HCT116 (cell line): ENCODE measurements at regions not wholly inside any gene's neighbourhood (a gene's known extent, or its start where the extent isn't known, plus 50 kb on each side); places are given as distances from the start of the nearest gene placed in this dataset.

Source experiments
- ATAC-seq: fragments of 200-7000 bp; cut with Tn5 transposase; 2 replicates; pipeline ENCODE4 v1.9.1; 2020; ENCODE audit warnings: mild to moderate bottlenecking, moderate library complexity
- BruUV-seq: library from RNA; stranded (reverse); fragments of 400-500 nt; replicated peaks from 2 replicates; lab custom pipeline; 2021; lab: Mats Ljungman, UMichigan
- CTCF ChIA-PET: fragments of 300-600 bp; sonication (Branson Sonifier 250); formaldehyde crosslinking; loops from one replicate; lab custom pipeline; 2021; ENCODE audit warnings: antibody characterized with exemption; lab: Charles Lee
- POLR2A ChIA-PET: fragments of 300-600, 350-600 bp; sonication (Branson Sonifier 250); formaldehyde crosslinking; loops from one replicate; lab custom pipeline; 2021; ENCODE audit warnings: antibody characterized with exemption; lab: Charles Lee
- RAD21 ChIA-PET, 2 experiments: fragments of 300-600 bp; sonication (Branson Sonifier 250); formaldehyde crosslinking; loops; one replicate each; lab custom pipeline; 2023; ENCODE audit warnings: low total read pairs in 2 of 2; ENCODE audit not compliant: uncharacterized antibody in 2 of 2, unreplicated experiment in 2 of 2, low non-redundant PET in 1 of 2; lab: Charles Lee
- DNase-seq: peaks from one replicate; pipeline ENCODE4 v3.0.0-alpha.2; 2010; ENCODE audit warnings: low read depth, low spot score
- H2AFZ ChIP-seq: fragments of 200-600 bp; shearing (Covaris generic), sonication (generic); 2 replicates; pipeline ENCODE4 v1.6.1; 2017; ENCODE audit warnings: low read depth, mixed run types, mixed read lengths, antibody characterized with exemption, low read length; ENCODE audit not compliant: poor library complexity, severe bottlenecking
- H3K27ac ChIP-seq: 2 replicates; pipeline ENCODE4 v1.5.1; 2012; ENCODE audit warnings: low read depth, low read length
- H3K27me3 ChIP-seq: fragments of 200-600 bp; sonication (generic); 2 replicates; pipeline ENCODE4 v1.6.1; 2016; ENCODE audit warnings: mixed run types, low read length, mixed read lengths; ENCODE audit not compliant: insufficient read depth
- H3K36me3 ChIP-seq, 2 experiments: fragments of 200-500 bp in 1 of 2; fragments of 200-600 bp in 1 of 2; sonication (Bioruptor generic) in 1 of 2; sonication (generic) in 1 of 2; 2 replicates each; pipeline versions ENCODE4 v1.5.1 to v1.6.1; 2014 to 2016; ENCODE audit warnings: low read length in 2 of 2, inconsistent platforms in 1 of 2, mixed read lengths in 1 of 2, mixed run types in 1 of 2; ENCODE audit not compliant: insufficient read depth in 2 of 2, control insufficient read depth in 1 of 2
- H3K4me1 ChIP-seq, 2 experiments: fragments of 200-600 bp in 1 of 2; sonication (generic) in 1 of 2; 2 replicates each; pipeline versions ENCODE4 v1.5.1 to v1.6.1; 2012 to 2017; ENCODE audit warnings: low read length in 2 of 2, inconsistent platforms in 1 of 2, mild to moderate bottlenecking in 1 of 2, mixed read lengths in 1 of 2, mixed run types in 1 of 2, moderate library complexity in 1 of 2; ENCODE audit not compliant: insufficient read depth in 2 of 2, control insufficient read depth in 1 of 2
- H3K4me2 ChIP-seq: fragments of 200-600 bp; sonication (generic); 2 replicates; pipeline ENCODE4 v1.6.1; 2017; ENCODE audit warnings: mixed run types, low read length, mixed read lengths
- H3K4me3 ChIP-seq, 2 experiments: fragments of 200-600 bp in 1 of 2; sonication (generic) in 1 of 2; replicated peaks in 1 of 2; 2 replicates each; pipeline ENCODE4 v1.5.1; 2011 to 2016; ENCODE audit warnings: low read length in 2 of 2, control low read depth in 1 of 2, low read depth in 1 of 2, mild to moderate bottlenecking in 1 of 2, mixed read lengths in 1 of 2, mixed run types in 1 of 2
- H3K79me2 ChIP-seq: fragments of 200-600 bp; sonication (generic); 2 replicates; pipeline ENCODE4 v1.6.1; 2017; ENCODE audit warnings: mild to moderate bottlenecking, mixed run types, low read length, moderate library complexity, mixed read lengths; ENCODE audit not compliant: insufficient read depth
- H3K9ac ChIP-seq: fragments of 200-600 bp; sonication (generic); 2 replicates; pipeline ENCODE4 v1.6.1; 2016; ENCODE audit warnings: low read length, mixed read lengths
- H3K9me2 ChIP-seq: fragments of 200-600 bp; sonication (generic), shearing (Covaris generic); 2 replicates; pipeline ENCODE4 v1.6.1; 2017; ENCODE audit warnings: mixed run types, mild to moderate bottlenecking, moderate library complexity; ENCODE audit not compliant: insufficient read depth
- H3K9me3 ChIP-seq, 2 experiments: fragments of 200-500 bp in 1 of 2; fragments of 200-600 bp in 1 of 2; sonication (Bioruptor generic) in 1 of 2; sonication (generic) in 1 of 2; 2 replicates each; pipeline ENCODE4 v1.6.1; 2014 to 2017; ENCODE audit warnings: low read length in 2 of 2, mixed read lengths in 2 of 2, inconsistent platforms in 1 of 2, low read depth in 1 of 2, mild to moderate bottlenecking in 1 of 2, mixed run types in 1 of 2, moderate library complexity in 1 of 2; ENCODE audit not compliant: control insufficient read depth in 1 of 2, insufficient read depth in 1 of 2
- H4K20me1 ChIP-seq: fragments of 200-600 bp; sonication (generic), shearing (Covaris generic); 2 replicates; pipeline ENCODE4 v1.6.1; 2017; ENCODE audit warnings: mixed run types, mild to moderate bottlenecking, moderate library complexity; ENCODE audit not compliant: insufficient read depth
- CBX3 ChIP-seq: IDR thresholded peaks from 2 replicates; pipeline ENCODE4 v1.6.1; 2012; ENCODE audit warnings: low read depth
- EGR1 ChIP-seq: IDR thresholded peaks from 2 replicates; pipeline ENCODE4 v1.6.1; 2012; ENCODE audit warnings: low read depth
- ELF1 ChIP-seq: IDR thresholded peaks from 2 replicates; pipeline ENCODE4 v1.6.1; 2012; ENCODE audit warnings: low read depth, borderline replicate concordance
- EZH2 ChIP-seq: fragments of 200-600 bp; sonication (generic); IDR thresholded peaks from 2 replicates; pipeline ENCODE4 v1.6.1; 2017; ENCODE audit warnings: antibody characterized with exemption, mixed run types
- FOSL1 ChIP-seq: IDR thresholded peaks from 2 replicates; pipeline ENCODE4 v1.6.1; 2012; ENCODE audit warnings: low read depth
- POLR2A ChIP-seq: IDR thresholded peaks from 2 replicates; pipeline ENCODE4 v1.7.0; 2011; ENCODE audit warnings: borderline replicate concordance; ENCODE audit not compliant: insufficient read depth, insufficient read length; ENCODE audit errors: extremely low read depth
- POLR2AphosphoS5 ChIP-seq: IDR thresholded peaks from 2 replicates; pipeline ENCODE4 v1.6.1; 2011; ENCODE audit warnings: mild to moderate bottlenecking, low read depth, low read length, moderate library complexity
- RAD21 ChIP-seq: IDR thresholded peaks from 2 replicates; pipeline ENCODE4 v1.6.1; 2012; ENCODE audit warnings: low read depth, mild to moderate bottlenecking
- SIN3A ChIP-seq: IDR thresholded peaks from 2 replicates; pipeline ENCODE4 v1.6.1; 2012; ENCODE audit warnings: low read depth
- SP1 ChIP-seq: IDR thresholded peaks from 2 replicates; pipeline ENCODE4 v1.6.1; 2012; ENCODE audit warnings: low read depth
- SRF ChIP-seq: IDR thresholded peaks from 2 replicates; pipeline ENCODE4 v1.6.1; 2012; ENCODE audit warnings: low read depth
- TCF7L2 ChIP-seq: IDR thresholded peaks from 2 replicates; pipeline ENCODE4 v1.7.0; 2011; ENCODE audit warnings: borderline replicate concordance, inconsistent platforms; ENCODE audit not compliant: insufficient read depth, insufficient read length; ENCODE audit errors: extremely low read depth
- YY1 ChIP-seq: IDR thresholded peaks from 2 replicates; pipeline ENCODE4 v1.6.1; 2011; ENCODE audit warnings: low read length, low read depth, moderate library complexity, mild to moderate bottlenecking; ENCODE audit not compliant: insufficient replicate concordance; ENCODE audit errors: extremely low read depth
- ZFX ChIP-seq: fragments of 450-650 bp; IDR thresholded peaks from 2 replicates; pipeline ENCODE4 v1.6.1; 2017
- ZNF274 ChIP-seq: fragments of 200-500 bp; sonication (Bioruptor generic); IDR thresholded peaks from 2 replicates; pipeline ENCODE4 v1.6.1; 2014; ENCODE audit warnings: mild to moderate bottlenecking, low read depth, low read length, inconsistent platforms
- intact Hi-C: fragments of 100-400 bp; cut with micrococcal nuclease; formaldehyde crosslinking; loops from 2 replicates; pipeline ENCODE4 v1.10.0; 2022
- TF ChIP-seq, protein P1 (sequence below): IDR thresholded peaks from 2 replicates; pipeline ENCODE4 v1.6.1; 2012
- TF ChIP-seq, protein P2 (sequence below): IDR thresholded peaks from 2 replicates; pipeline ENCODE4 v1.6.1; 2011; ENCODE audit warnings: mild to moderate bottlenecking, low read length, moderate library complexity; ENCODE audit not compliant: insufficient replicate concordance; ENCODE audit errors: extremely low read depth

DNA sequence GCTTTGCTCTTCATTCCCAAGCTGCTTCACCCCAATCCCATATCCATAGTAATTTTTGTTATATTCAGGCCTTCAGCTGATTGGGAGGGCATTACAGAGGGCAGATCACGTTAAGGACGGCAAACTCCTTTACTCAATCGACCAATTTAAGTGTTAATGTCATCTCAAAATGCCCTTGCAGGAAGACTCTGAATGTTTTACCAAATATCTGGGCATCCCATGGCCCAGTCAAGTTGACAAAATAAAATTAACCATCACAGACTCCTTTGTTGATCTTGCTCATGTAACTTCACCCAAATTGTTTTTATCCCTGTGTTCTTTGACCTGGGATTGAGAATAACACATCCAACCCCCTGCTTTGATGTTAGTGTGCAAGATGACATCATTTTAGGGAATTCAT is 1018.3 kb upstream of the LCORL start:
- Histone ChIP-seq H2AFZ (no peak overlapping the region), H3K9ac (no peak overlapping the region), H3K27ac (no peak overlapping the region), H4K20me1 (no peaks in the 10 kb centered on the region), H3K36me3 (no peaks in the 10 kb centered on the region), H3K9me3 (no peaks in the 10 kb centered on the region; a peak in 1 of 4 replicates), H3K9me2 (no peaks in the 10 kb centered on the region), H3K27me3 (no peaks in the 10 kb centered on the region), H3K79me2 (no peaks in the 10 kb centered on the region), H3K4me3 (no peak overlapping the region), H3K4me2 (no peak overlapping the region), H3K4me1 (no peaks in the 10 kb centered on the region)
- ChIA-PET CTCF (no interaction called here), RAD21 (no interaction called here), POLR2A (no interaction called here)
- no TSS peak for BruUV-seq
- DNase-seq (no peak), ATAC-seq (no peak)
- TF ChIP-seq, protein P1, sequence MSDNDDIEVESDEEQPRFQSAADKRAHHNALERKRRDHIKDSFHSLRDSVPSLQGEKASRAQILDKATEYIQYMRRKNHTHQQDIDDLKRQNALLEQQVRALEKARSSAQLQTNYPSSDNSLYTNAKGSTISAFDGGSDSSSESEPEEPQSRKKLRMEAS, result no peak
- TF ChIP-seq EZH2 (no peak), ELF1 (no peak), TCF7L2 (no peak), SRF (no peak), SP1 (no peak), RAD21 (no peak), EGR1 (no peak), POLR2A (no peak), ZFX (no peak), FOSL1 (no peak), ZNF274 (no peak), SIN3A (no peak), POLR2AphosphoS5 (no peak), YY1 (no peak), CBX3 (no peak)
- TF ChIP-seq, protein P2, sequence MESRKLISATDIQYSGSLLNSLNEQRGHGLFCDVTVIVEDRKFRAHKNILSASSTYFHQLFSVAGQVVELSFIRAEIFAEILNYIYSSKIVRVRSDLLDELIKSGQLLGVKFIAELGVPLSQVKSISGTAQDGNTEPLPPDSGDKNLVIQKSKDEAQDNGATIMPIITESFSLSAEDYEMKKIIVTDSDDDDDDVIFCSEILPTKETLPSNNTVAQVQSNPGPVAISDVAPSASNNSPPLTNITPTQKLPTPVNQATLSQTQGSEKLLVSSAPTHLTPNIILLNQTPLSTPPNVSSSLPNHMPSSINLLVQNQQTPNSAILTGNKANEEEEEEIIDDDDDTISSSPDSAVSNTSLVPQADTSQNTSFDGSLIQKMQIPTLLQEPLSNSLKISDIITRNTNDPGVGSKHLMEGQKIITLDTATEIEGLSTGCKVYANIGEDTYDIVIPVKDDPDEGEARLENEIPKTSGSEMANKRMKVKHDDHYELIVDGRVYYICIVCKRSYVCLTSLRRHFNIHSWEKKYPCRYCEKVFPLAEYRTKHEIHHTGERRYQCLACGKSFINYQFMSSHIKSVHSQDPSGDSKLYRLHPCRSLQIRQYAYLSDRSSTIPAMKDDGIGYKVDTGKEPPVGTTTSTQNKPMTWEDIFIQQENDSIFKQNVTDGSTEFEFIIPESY, result no peak
- intact Hi-C loops, result no loop called here
